NCI-H748 (cell line): ENCODE measurements at regions not wholly inside any gene's neighbourhood (a gene's known extent, or its start where the extent isn't known, plus 50 kb on each side); places are given as distances from the start of the nearest gene placed in this dataset.

ENCODE experiments used
- DNase-seq: peaks from one replicate; lab custom pipeline; 2025; ENCODE audit not compliant: unreplicated experiment; lab: John Stamatoyannopoulos, UW

DNA sequence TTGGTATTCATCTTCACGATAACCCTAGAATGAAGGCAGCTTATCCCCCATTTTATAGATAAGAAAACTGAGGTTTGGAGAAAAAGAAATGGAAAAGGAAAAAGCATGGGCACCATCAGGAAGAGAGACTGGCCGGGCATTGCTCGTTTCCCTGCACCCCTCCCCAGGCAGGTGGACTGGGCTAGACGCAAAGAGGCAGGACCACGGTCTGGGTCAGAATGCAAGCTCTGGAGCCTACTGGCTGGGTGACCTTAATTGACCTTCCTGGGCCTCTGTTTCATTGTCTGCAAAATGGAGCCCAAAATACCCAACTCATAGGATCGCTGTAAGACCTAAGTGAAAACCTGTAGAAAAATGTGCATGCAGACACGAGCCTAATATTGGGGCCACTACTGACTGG lies 135.3 kb upstream of the GLI2 start:
- DNase-seq = no peak

DNA sequence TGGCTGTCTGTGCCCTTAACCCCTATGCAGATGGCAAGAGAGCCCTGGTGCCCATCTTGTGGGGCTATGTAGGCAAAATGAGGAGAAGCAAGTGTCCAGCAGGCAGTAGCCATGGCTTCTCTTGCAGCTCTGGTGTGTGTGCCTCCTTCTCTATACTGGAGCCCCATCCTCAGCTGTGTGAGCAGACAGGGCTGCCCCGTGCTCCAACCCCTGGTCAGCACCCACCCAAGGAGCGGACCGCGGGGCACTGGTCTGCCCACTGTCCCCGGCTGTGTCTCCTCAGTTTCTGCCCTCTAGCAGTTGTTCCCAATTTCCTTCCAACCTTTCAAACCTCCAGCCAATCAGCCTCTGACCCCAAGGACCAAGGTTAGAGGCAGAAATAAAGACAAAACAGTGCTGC lies 134.9 kb upstream of the GLI2 start:
- DNase-seq = no peak

DNA sequence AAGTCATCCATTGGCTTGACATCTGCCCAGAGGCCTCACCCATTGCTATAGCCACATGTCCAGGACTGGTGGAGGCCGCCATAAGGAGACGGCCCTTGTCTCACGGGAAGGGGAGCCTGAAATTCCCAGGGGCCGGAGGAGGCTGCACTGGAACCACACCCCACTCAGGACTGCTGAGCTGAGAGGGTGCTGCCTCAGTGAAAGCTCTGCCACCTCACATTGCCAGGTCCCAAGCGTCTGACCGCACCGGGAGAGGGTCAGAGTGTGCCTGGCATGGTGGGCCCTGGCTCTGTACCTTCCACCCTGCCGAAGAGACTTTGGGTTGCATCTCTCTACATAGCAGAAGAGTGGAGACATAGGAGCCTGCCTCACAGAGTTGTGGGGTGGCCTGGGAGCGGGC lies 134.1 kb upstream of the GLI2 start:
- no peak for DNase-seq

DNA sequence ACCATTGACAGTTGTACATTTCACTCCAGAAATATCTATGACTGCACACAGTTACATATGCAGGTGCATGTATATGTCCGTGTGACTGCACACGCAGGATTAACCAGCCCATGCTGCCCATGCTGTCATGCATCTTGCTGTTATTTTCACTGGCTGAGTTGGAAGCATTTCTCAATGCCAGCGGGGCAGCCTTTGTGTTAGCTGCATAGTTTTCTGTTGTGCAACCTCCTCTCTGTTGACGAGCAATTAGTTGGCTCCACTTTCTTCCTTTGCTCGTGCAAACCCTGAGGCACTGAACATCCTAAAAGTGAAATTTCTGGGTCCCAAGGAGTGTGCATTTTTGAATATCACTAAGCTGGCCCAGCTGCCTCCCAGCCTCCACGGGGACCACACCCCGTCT lies 133.4 kb upstream of the GLI2 start:
- no peak for DNase-seq

DNA sequence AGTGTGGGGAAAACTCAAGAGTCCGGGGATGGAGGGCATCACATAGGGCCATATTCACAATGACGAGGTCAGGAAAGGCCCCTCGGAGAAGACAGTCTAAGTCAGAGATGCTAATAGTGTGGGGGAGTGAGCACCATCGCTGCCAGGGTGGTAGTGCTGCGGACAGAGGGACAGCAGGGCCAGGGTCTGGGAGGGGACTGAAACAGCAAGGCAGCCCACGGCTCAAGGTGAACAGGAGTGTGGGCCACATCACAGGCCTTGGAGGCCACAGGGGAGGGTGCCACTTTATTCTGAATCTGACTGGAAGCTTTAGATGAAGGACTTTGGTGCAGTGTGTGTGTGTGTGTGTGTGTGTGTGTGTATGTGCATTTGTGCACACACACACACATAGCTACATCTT lies 130.9 kb upstream of the GLI2 start:
- no peak for DNase-seq

DNA sequence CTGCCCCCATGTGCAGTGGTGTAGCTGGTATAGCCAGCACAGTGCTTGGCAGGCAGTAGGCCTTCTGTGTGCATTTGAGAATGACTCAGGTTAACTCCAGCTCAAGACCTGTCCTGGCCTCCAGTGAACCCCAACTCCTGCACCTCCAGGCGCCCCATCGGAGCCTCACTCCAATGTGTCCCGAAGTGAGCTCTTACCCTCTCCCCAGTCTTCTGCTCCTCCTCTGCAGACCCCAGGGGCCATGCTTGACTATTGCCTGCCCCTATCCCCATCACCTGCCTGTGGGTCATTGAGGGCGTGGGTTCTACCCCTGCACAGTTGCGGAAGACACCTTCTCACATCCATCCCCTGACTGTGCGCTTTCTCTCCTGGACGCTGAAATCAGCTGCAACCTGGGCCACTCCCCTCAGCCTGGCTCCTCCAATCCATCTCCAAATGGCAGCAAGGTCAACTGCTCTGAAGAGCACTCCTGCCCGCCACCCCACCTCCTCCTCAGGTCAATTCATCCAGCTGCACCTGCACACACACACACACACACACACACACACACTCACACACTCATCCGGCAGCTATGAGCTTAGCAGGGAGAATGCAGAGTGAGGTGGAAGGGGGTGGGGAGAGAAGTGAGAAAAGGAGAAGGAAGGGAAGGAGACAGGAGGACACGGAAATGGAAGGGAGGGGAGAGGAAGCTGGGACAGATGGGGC lies 130.3 kb upstream of the GLI2 start:
- DNase-seq = peak; percentile 76

DNA sequence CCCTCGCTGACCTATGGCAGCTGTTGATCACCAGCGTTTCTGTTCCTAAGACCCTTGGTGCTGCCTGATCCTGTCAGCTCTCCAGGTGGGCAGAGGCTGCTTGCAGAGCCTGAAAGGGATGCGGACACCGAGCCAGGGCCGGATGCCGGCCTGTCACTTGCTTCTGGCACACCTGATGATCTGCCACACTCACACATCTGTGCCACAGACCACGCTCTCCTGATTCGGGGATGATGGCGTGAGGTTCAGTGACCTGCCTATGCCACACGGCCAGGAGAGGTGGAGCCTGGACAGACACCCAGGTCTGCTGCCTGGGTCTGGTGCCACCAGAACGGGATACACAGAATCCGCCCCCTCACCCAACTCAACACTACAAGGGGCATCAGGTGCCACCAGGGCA lies 129.4 kb upstream of the GLI2 start:
- DNase-seq = no peak

DNA sequence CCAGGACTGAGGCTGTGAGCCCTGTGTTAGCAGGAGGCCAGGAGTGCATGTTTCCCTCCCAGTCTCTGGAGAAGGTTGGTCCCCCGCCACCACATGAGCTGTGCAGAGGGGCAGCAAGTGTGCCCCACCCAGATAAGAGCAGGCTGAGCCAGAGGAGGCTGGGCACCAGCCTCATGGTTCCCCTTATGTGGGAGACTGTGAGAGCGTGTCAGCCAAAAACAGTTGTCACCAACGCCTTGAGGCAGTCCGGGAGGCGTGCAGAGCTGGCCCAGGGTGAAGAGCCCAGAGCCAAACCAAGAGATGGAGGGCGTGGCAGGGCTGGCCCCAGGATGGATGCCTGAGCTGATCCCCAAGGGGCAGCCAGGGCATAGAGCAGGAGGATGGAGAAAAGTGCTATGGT lies 128.7 kb upstream of the GLI2 start:
- DNase-seq = no peak

DNA sequence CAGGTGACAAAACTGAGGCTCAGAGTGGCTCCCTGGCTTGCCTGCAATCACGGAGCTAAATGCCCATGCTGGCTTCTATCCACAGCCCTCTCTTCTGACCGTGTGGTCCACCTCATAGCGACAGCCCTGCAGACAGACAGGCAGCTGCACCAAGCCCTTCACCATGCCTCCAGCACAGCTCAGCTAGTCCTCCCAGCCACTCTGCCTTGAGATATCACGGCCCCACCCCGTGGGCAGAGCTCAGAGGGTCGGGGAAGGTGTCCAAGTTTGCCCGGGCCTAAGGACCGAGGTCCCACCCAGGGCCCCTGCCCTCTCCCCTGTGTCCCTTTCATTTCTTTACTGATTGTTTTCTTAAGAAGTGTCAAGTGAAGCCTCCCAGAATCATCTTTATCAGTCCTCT lies 128.2 kb upstream of the GLI2 start:
- DNase-seq = no peak

DNA sequence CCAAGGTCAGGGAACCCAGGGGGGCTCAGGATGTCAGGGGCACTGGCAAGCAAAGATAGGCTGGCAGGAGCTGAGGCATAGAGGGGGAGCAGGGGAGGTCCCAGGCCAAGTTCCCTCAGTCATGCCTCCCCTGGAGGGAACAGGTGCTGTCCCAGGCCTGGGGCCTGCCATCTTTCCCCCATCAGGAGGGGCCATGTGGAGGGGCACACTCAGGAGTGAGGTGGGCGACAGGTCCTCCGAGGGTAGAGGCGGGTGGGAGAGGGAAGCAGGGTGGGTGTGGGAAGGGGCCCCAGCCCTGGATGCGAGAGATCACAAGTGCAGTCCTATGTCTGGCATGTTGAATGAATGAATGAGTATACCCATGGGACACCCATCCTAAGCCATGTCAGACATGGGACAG lies 127.7 kb upstream of the GLI2 start:
- DNase-seq = no peak

DNA sequence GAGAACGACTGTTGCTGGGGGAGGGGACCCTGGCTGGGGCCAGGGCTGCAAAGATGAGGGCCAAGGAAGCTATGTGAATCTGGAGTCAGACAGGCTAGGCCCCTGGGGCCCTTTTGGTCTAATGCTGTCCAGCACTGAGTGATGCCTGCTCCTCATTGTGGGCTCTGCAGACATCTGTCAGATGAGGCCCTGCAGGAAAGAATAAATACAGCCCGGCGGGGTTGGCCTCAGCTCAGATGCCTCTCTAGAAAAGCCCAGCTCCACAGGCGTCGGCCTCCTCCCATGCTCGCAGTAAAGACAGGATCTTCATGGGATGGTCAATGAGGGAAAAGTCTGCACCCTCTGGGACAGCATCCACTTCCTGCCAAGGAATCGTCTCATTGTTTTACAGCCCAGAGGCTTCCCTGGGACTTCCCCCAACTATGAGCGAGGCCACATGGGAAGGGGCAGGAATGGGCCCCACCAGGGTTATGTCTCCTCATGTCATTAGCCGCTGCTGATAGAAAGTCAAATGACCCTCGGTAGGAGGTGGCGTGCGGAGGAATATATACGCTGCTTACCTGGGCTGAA lies 125.8 kb upstream of the GLI2 start:
- DNase-seq = no peak

DNA sequence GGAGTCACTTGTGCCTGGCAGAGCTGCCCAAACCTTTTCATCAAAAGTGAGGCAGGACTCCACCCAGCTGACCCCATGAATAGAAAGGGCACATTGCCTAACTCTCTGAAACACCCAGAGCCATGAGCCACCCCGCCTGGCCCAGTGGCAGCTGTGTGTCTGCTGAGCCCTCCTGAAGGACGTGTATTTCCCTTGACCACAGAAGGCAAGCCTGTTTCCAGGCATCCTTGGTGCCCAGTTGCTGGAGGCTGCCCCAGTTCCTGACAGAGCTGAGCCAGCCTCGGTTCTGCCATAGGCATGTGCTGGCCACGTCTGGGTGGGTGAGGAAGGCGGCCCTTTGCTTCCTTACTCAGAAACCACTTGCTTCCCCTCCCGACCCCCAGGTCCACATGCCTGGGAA lies 124.7 kb upstream of the GLI2 start:
- no peak for DNase-seq

DNA sequence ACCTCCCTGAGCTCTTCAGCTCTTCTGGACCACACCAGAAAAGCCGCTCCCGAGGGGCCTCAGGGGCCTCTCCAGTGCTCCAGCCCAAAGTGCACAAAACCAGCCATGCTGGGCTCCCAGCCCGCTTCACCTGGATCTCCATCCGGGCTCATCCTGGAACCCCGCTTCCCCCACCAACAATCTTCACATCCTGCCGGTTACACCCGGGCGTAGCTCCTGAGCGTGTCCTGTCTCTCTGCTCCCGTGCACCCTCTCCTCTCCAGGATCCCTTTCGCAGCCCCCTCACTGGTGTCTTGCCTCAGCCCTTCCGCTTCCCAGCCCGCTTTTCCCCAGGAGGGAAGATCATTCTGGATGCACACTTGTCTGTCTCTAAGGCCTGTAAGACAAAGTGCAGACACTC lies 123.7 kb upstream of the GLI2 start:
- no peak for DNase-seq

DNA sequence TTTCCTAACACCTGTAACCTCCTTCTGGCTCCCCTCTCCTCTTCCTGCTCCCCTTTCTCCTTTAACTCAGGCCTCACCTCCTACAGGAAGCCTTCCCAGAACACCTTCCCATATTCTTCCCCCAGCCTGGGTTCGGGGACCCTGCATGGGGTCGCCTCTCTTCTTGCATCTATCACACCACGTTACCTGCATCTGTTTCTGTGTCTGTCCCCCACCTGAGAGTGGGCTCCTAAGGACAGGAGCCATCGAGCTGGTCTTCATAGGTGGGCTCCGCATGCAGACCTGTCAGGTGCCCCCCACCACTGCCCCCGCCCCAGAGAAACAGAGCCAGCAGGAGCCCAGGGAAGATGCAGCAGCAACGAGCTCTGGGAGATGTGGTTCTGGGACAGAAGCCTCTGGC lies 123.2 kb upstream of the GLI2 start:
- no peak for DNase-seq

DNA sequence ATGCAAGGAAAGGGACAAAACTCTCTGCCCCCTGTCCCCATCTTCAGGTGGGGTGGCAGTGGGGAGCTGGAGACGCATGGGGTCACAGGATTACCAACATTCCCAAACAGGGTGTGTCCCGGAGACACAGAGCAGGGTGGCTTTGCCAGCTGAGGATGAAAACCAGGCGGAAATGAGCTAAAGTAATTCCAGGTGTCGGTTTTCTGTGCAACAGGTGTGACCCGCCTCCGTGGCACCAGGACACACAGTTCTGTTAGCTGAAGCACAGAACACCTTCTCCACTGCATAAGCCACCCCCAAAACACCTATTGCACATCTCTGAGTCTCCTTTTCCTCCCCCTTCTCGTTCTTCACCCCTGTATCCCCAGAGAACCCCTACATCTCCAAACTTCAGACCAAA lies 122.7 kb upstream of the GLI2 start:
- DNase-seq = no peak

DNA sequence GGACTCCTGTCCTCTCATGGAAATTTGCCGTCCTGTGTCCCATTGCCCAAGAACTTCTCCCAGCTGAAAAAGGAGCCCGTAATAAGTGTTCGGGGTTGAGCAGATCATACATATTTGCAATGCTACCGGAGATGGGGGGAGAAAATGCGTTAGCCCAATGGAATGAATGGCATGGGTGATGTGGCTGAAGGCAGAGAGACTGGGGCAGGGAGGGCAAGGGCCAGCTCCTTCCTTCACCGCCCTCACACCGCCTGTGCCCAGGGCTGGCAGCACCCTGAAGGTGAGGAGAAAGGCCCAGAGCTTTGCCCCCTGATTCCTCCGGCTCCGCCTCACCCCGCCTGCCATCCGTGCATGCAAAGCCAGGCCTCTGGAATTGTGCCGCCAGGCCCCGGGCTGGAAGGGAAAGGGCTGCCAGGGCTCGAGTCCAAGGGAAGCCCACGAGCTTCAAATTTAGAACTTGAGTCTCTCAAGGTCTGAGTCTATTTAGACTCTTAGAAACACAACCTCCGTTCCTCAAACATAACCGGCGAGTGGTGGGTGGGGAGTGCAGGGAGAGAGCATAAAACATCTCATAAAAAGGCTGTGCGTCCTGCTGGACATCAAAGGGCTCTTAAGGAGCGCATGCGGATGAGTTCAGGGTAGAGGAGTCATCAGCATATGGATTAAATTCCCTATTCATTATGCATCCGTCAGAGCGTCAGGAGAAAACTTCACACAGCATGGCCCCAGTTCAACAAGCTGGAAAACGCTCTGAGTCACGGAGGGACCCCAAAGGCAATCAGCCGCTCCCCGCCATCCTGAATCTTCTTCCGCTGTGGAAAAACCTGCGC lies 121.7 kb upstream of the GLI2 start:
- DNase-seq = peak; percentile 4

DNA sequence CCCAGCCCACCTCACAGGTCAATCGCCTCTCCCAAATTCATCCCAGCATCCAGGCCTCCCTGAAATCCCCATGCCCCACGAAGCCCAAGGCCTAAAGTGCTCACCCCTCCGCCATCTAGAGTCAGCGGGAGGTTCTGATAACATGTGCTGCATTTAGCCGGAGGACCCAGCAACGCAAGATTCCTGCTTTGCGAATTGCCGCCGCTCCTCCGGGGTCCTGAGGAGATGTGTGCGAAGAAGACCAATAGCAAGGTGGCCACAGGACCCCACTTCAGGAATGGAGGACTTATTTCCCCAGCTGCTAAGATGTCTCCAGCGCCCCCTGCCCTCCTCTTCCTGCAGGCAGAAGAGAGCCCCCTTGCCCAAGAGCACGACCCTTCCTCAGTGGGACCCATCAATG lies 120.8 kb upstream of the GLI2 start:
- no peak for DNase-seq

DNA sequence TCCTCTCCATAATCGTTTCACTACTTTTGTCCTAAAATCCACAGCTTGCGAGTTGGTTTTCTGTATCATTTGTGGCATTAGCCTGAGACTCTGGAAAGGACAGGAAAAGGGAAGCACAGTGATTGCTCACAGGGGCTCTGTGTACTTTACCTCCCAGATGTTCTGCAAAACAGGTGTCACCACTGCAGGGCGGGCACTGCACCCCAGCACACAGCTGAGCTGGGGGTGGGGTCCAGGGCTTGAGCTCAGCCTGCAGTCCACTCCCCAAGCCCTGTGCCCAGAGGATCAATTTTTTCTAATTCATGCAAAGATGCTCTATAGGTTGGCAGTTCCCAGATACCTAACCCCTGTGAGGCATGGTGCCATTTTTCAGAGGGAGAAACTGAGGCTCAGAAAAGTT lies 119.4 kb upstream of the GLI2 start:
- DNase-seq = no peak

DNA sequence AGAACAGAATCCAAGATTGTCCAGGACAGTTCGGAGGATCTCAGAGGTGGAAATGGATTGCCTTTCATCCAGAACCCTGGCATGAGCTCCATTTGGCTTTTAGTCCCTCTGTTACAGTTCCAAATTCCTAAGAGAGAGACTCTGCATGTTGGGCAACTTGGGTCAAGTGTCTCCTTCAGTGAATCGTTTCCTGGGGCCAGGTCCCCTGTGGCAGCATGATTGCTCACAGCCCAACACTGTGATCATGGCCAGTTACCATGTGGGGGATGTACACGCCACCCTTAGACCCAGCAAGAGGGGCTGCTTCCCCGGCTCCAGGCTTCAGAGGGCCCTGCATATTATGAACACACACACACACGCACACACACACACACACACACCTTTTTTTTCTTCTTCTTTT lies 118.6 kb upstream of the GLI2 start:
- DNase-seq = no peak

DNA sequence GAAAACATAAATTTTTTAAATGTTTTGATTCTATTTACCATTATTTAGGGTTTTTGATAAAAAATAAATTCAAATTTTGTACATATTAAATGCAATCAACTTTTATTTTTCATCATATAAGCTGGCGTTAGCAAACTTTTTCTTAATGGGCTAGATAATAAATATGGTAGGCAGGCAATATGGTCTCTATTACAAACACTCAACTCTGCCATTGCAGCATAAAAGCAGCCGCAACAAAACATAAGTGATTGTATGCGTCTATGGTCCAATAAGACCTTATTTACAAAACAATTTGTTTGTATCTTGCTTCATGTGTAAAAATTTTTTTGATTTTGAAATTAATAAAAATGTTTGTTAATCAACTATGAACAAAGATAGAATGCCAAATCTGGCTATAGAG lies 116.8 kb upstream of the GLI2 start:
- DNase-seq = no peak

DNA sequence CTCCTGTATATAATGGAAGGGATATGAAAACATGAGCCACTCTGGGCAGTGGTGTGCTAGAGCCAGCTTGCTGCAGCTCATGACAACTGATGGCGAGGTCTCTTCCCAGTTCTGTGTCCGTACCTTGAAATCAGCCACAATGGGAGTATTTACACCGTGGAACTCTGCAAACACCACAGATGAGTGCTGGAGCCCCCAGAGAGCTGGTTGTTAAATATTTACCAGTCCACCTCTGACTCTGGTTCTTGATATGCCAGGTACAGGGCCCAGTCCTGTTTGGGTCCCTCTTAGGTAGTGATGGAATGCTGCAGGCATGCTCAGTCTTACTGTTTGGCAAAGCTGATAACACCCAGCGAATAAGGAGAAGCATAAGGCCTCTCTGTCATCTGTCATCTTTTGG lies 116.1 kb upstream of the GLI2 start:
- no peak for DNase-seq

DNA sequence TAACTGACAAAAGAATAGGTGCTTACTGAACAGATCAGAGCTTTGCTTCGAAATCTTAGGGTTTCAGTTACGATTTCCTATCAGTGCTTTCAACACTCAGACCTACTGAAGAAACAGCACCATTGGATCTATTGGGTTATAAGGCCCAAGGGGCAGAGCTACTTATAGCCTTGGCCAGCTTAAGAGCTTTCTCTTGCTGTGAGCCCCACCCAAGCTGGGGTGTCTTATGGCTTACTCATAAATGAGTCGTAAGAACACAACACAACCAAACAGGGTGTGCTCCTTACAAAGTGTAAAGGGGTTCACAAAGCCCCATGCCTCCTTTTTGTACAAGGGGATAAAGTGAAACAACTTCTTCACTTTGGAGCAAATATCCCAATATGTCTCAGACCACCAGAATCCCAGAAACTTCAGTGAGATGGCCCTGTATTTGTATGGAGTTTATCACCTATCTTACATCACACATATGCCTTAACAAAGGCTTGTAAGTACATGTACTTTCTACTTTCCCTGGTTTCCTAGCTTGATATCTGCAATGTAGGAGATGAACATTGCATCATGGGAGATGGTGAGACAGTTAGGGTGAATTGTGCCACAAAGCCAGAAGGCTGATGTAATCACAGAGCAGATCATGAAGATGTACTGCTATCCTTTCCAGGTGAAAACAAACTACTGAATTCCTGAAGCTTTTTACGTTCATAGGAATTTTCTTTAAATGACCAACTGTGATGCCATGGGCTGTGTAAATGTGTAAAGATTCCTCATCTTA lies 115.5 kb upstream of the GLI2 start:
- DNase-seq = no peak
